ENCODE measurements at regions not wholly inside any gene's neighbourhood (a gene's known extent, or its start where the extent isn't known, plus 50 kb on each side); places are given as distances from the start of the nearest gene placed in this dataset.

DNA sequence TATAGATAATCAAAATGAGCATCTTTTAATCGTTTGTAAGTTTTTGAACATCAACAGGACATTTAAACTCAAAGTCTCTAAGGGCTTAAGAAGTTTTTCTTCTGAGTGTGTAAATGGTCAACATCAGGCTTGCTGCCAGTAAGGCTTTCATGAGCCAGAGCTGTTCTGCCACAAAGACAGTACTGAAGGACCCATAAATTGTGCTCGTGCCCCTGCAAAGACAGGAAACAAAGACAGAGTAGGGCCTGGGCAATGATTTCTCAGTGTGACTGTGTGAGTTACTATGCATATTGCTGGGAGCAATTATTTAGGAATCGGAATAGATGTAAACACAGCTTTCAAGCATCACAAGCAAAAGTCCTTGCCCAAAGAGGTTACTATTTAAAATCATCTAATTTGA is 300.0 kb downstream of the IDS start:
- in situ Hi-C loops (cut with HindIII; ENCODE audit: low pct_unique_long_range_greater_than_20kb, low sequenced_read_pairs) = no loop called here
- no peak for DNase-seq (ENCODE audit: low read depth)

DNA sequence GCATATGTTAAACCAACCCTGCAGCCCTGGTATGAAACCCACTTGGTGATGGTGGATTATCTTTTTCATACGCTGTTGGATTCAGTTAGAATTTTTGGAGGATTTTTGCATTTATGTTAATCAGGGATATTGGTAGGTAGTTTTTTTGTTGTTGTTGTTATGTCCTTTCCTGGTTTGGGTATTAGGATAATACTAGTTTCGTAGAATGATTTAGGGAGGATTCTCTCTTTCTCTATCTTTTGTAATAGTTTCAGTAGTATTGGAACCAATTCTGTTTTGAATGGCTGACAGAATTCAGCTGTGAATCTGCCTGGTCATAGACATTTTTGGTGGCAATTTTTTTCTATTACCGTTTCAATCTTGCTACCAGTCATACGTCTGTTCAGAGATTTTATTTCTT is 305.4 kb downstream of the IDS start:
- DNase-seq (ENCODE audit: low read depth) = no peak
- in situ Hi-C loops (cut with HindIII; ENCODE audit: low pct_unique_long_range_greater_than_20kb, low sequenced_read_pairs) = no loop called here

DNA sequence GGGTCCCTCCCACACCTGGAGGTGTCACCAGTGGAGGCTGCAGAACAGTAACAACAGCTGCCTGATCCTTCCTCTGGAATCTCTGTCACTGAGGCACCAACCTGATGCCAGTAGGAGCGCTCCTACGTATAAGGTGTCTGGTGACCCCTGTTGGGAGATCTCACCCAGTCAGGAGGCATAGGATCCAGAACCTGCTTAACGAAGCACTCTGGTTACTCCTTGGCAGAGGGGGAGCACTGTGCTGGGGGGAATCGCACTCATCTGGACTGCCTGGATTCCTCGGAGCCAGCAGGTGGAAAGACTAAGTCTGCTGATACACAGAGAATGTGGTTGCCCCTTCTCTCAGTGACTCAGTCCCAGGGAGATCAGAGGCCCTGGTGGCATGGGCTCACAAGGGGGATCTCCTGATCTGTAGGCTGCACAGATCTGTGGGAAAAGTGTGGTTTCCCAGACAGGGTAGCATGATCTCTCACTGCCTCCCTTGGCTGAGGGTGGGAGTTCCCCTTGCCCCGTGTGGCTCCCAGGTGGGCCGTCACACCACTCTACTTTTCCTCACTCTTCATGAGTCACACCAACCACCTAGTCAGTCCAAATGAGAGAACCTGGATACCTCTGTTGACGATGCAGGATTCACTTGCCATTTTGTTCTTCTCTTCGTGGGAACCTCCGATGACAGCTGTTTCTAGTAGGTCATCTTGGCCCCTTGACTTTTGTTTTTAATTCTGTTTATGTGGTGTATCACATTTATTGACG is 305.9 kb downstream of the IDS start:
- in situ Hi-C loops (cut with HindIII; ENCODE audit: low pct_unique_long_range_greater_than_20kb, low sequenced_read_pairs) = no loop called here
- DNase-seq (ENCODE audit: low read depth) = no peak

DNA sequence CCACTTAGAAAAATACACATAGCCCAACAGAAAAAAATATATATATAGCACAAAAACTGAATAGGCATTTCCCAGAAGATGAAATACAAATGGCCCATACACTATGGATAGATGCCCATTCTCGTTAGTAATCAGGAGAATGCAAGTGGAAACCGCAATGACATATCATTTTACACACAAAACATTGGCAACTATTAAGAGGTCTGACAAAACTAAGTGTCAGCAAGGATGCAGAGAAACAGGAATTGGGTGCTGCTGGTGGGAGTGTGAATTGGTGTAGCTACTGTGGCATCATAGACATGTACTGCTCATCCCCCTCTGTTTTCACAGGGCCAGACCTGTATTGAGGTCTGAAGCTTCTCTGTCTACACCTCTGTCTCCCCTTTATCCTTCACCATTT is 320.0 kb downstream of the IDS start:
- in situ Hi-C loops (cut with HindIII; ENCODE audit: low pct_unique_long_range_greater_than_20kb, low sequenced_read_pairs) = no loop called here
- DNase-seq (ENCODE audit: low read depth) = no peak

DNA sequence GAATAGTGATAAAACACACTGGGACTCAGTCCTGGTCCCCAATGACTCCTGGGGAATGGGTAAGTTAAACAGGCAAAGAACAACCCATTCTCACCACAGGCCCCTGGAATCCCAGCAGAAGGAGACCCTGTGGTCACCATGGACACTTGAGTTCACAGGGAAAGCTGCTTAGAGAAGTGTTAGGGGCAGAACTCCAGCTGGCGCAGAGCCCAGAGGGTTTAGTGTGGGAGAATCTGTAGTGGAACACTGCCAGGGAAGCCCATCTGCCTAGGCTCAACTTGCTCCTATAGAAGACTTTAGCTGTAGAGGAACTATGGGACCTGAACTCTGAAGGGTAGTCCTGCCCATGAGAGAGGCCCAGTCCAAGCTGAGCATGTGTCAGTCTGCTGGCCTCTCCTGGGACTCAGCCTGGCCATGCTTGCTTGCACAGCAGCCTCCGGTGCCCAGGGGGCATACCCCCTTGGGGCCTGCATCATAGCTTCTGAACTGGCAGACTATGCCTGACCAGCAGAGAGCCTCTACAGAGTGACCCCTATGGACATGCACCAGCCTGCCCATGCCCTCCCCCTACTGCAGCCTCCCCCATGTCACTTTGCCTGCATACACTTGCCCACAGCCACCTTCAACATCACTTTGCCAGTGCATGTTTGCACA is 343.5 kb downstream of the IDS start:
- in situ Hi-C loops (cut with HindIII; ENCODE audit: low pct_unique_long_range_greater_than_20kb, low sequenced_read_pairs) = no loop called here
- no peak for DNase-seq (ENCODE audit: low read depth)

DNA sequence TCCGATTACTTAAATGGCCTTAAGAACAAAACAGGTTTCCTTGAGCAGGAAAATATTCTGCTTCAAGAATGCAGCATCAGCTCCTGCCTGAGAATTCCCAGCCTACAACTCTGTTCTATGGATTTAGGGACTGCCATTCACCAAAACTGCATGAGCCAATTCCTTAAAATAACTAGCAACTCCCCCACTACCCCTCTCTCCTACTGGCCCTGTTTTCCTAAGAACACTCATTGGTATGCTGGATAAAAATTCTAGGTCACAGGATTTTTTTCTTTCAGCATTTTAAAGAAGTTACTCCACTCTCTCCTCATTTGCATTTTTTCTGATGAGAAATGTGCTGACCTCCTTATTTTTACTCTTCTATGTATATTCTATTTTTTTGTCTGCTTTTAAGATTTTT is 347.1 kb downstream of the IDS start:
- in situ Hi-C loops (cut with HindIII; ENCODE audit: low pct_unique_long_range_greater_than_20kb, low sequenced_read_pairs) = no loop called here
- no peak for DNase-seq (ENCODE audit: low read depth)

DNA sequence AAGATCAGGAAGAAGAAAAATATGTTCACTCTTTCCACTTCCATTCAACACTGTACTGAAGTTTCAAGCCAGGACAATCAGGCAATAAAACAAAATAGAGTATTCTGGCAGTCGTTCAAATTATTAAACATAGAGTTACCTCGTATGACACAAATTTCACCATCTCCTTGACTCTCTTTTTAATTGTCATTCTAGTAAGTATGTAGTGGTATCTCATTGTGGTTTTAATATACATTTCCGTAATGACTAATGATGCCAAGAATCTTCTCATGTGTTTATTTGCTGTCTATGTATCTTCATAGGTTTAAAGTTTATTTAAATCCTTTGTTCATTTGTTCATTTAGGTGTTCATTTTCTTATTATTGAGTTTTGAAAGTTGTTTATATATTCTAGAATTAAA is 352.2 kb downstream of the IDS start:
- no peak for DNase-seq (ENCODE audit: low read depth)
- in situ Hi-C loops (cut with HindIII; ENCODE audit: low pct_unique_long_range_greater_than_20kb, low sequenced_read_pairs) = no loop called here

DNA sequence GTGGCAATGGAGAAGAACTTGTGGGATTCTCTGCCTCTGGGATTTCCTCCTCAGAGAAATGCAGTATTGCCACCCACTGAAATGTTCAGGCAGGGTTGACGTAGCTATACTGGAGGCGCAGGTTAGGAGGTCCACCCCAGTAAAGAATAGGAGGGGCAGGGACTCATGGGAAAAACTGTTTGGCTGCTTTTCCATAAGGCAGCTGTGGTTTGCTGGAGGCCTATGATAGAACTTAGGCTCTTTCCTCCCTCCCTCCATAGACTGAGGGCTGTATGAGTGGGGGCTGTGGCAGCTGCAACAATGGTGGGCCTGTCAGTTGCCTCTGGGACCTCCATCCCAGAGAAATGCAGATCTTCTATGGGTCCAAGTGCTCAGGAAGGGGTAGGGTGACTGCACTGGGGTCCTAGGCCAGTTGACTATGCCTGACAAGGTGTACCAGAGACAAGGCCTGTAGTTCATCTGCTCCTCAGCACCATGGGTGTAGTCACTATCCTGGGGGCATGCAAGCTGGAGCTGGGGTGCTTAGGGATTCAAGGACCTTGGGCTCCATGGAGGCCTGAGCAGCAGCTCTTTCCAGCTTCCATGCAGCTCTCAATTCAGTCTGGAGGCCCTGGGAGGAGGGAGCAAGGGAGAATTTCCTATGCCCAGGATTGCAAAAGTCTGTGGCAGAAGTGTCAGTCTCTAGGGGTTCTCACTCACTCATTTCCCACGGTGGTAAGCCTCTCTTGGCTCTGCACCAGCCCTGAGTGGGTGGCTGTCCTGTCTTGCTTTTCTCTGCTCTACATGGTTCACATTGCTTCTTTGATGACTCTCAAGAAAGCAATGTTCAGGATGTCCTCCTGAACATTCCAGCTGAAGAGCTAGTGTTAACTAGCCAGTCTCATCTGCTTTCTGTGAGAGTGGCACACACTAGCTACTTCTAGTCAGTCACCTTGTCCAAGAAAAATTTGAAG is 353.0 kb downstream of the IDS start:
- in situ Hi-C loops (cut with HindIII; ENCODE audit: low pct_unique_long_range_greater_than_20kb, low sequenced_read_pairs) = no loop called here
- no peak for DNase-seq (ENCODE audit: low read depth)

DNA sequence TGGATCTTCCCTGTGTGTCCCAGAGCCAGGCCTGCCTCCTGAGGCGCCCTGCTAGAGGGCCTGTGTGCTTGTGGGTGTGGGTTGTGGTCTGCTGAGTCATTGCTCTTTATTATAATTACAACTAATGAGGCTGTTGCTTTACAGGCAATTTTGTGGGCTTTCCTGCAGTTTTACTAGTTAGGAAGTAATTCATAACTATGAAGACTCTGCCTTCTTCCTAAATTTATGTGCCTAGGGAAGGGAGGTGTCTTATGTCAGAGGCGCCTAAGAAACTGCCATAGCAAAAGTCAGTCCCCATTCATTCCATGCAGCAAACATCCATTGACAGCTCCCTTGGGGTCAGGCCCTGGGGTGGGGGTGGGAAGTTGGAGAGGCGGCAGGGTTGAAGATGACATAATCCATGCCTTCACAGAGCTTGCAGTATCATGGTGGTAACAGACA is 359.2 kb downstream of the IDS start:
- in situ Hi-C loops (cut with HindIII; ENCODE audit: low pct_unique_long_range_greater_than_20kb, low sequenced_read_pairs) = no loop called here
- no peak for DNase-seq (ENCODE audit: low read depth)

DNA sequence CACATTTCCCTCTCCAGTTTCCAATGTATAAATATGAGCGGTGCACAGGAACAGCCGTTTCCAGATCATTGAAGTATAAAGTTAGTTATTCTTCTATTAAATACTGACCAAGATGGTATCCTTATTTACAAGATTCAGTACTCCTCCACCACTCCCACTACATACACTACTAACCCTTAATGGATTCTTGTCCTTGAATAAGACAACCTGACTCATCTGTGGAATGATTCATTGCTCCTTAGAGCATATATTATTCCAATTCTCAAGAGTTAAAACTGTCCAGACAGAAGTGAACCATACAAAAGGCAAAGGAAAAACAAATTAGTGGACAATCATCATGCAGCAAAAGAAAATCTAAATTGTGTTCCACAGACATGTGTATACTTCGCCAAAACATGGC is 373.3 kb downstream of the IDS start:
- peak; percentile 40 for DNase-seq (ENCODE audit: low read depth)
- in situ Hi-C loops (cut with HindIII; ENCODE audit: low pct_unique_long_range_greater_than_20kb, low sequenced_read_pairs) = no loop called here

DNA sequence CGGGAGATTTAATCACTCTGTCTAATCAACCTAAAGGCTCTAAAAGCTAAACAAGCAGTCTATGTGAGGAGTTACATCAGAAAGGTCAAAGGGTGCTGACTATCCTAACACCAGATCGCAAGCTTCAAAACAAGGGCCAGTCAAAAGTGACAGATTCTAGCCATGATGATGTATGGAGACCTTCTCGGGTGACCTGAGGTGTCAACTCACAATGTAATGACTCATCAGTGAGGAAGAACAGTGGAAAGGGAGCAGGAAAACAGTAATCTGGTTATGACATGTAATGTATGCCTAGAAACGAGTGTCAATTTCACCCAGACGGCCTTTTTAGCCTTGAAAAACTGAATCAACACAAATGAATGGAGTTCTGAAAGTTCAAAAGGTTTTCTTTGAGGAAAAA is 375.3 kb downstream of the IDS start:
- peak; percentile 61 for DNase-seq (ENCODE audit: low read depth)

DNA sequence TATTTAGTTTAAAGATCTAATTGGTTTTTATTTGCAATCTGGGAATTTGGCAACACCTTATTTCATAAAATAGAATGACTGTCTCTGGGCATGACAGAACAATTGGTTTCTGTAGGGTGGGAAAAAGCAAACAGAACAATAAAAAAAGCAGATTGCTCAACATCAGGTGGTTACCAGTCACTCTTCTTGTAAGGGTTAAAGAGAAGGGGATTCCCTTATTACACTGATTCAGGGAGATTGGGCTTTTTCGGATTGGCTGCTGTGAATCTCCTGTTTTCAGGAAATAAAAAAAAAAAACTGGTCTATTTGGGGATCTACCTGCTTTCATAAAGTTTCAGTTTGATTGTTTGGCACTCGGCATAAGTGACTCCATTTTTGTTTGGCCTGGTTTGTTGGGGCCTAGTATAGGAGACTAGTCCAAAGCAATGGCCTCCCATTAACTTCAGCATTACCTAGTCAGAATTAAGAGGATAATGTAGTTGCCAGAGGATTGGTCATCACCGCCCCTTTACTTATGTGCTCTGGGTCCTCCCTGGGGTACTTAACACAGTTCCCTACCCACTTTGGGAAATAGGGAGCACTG is 380.5 kb downstream of the IDS start:
- no peak for DNase-seq (ENCODE audit: low read depth)
- in situ Hi-C loops (cut with HindIII; ENCODE audit: low pct_unique_long_range_greater_than_20kb, low sequenced_read_pairs) = no loop called here

More for the DNA sequence above, 375.3 kb downstream of the IDS start:
- in situ Hi-C loops (cut with HindIII; ENCODE audit: low pct_unique_long_range_greater_than_20kb, low sequenced_read_pairs) = no loop called here

DNA sequence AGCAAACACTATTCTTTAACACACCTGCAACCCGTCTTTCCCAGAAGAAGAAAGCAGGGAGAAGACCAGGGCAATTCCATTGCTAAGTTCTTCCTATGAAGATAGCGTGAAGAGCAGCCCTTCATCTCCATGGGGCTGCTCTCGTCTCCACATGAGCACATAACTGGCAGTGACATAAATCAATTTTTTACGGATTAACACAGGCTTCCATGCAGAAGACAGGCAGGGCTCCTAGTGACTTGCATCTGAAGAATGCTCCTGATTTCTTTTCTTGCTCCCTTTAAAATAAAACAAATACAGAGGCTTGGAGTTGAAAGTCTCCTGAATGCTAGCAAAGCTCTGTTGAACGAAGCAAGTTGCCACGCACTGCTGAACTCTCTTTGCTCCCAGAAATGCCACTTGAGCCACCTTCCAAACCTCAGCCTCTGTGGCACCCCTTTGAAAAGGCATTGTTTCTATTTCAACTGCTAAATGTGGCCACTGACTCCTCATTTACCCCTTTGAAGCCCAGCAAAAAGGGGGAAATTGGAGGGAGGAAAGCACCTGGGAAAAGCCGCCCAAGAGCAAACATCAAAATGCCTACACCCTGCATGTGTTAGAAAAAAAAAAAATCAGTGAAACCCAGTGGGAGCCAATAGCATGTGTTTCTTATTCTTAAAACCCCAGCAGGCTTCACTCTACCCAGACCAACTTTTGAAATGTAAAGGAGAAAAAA is 383.7 kb downstream of the IDS start:
- no peak for DNase-seq (ENCODE audit: low read depth)

DNA sequence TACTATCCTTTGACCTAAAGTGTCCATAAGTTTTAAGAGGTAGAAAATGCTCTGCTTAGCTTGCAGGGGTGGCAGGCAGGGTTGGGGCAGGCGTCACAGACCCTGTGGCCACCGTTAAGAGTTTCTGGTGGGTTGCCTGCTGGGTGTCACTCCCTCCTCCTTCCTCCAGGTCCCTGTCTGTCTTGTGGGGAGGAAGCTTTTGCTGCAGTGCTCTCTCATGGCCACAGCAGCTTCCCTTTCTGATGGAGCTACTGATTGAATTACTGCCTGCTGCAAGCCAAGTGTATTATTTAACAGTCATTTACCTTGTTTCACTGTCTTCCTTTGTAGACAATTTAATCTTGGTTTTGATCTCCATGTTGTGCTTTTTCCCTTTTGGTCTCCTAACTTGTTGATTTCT is 384.6 kb downstream of the IDS start:
- DNase-seq (ENCODE audit: low read depth) = no peak

More for the DNA sequence above, 383.7 kb downstream of the IDS start:
- in situ Hi-C loops (cut with HindIII; ENCODE audit: low pct_unique_long_range_greater_than_20kb, low sequenced_read_pairs) = no loop called here

DNA sequence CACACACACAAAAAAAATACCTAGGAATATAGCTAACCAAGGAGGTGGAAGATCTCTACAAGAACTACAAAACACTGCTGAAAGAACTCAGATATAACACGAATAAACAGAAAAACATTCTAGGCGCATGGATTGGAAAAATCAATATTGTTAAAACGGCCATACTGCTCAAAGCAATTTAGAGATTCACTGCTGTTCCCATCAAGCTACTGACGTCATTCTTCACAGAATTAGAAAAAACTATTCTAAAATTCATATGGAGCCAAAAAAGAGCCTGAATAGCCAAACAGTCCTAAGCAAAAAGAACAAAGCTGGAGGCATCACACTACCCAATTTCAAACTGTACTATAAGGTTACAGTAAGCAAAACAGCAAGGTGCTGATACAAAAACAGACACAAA is 390.2 kb downstream of the IDS start:
- DNase-seq (ENCODE audit: low read depth) = no peak
- in situ Hi-C loops (cut with HindIII; ENCODE audit: low pct_unique_long_range_greater_than_20kb, low sequenced_read_pairs) = no loop called here

More for the DNA sequence above, 384.6 kb downstream of the IDS start:
- in situ Hi-C loops (cut with HindIII; ENCODE audit: low pct_unique_long_range_greater_than_20kb, low sequenced_read_pairs) = no loop called here

DNA sequence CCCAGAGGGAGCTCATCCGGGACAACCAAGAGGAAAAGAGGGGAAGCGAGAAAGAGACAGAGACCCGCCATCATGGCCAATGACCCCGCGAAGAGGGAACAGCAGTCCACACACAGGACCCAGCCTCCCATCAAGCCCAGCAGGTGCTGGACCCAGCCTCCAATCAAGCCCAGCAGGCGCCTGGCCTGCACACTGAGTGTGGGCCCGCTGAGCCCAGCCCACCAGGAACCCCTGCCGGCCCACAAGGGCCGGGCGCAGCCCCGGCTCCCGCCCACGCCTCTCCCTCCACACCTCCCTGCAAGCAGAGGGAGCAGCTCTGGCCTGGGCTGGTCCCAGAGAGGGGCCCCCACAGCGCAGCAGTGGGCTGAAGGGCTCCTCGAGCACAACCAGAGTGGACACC is 391.1 kb downstream of the IDS start:
- no peak for DNase-seq (ENCODE audit: low read depth)
- in situ Hi-C loops (cut with HindIII; ENCODE audit: low pct_unique_long_range_greater_than_20kb, low sequenced_read_pairs) = no loop called here

DNA sequence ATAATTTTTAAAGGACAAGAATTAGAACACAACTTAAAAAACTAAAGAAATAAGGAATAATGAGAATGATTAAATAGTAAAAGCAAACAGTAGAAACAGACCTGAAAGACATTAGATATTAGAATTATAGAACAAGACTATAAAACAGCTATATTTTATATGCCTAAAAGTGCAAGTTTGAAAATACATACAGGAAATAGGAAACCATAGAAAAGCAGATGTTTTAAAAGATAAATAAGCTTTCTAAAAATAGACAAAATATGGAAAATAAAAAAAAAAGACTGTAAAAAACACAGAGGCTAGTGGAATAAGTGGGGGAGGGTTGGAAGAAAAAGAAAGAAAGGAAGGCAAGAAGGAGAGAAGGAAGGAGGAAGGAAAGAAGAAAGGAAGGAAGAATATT is 407.3 kb downstream of the IDS start:
- in situ Hi-C loops (cut with HindIII; ENCODE audit: low pct_unique_long_range_greater_than_20kb, low sequenced_read_pairs) = no loop called here
- no peak for DNase-seq (ENCODE audit: low read depth)

DNA sequence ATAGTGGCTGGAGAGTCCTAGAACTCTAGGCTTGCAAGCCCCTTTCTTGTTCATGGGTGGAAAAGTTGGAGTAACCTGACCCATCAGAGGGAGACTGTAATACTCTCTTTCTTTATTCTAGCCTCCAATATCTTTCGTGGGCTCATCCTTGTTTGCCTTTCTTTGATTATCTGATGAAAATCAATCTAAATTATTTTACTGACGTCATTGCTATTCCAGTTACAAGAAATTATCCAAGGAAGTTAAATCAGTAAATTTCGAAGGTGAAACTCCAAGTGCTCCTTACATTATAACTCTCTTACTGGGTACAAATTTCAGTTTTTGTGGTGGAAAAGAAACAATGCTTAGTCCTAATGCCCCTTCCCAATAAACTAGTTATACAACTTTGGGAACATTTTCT is 412.9 kb downstream of the IDS start:
- no peak for DNase-seq (ENCODE audit: low read depth)
- in situ Hi-C loops (cut with HindIII; ENCODE audit: low pct_unique_long_range_greater_than_20kb, low sequenced_read_pairs) = no loop called here
